ENCODE measurements at regions not wholly inside any gene's neighbourhood (a gene's known extent, or its start where the extent isn't known, plus 50 kb on each side); places are given as distances from the start of the nearest gene placed in this dataset.

DNA sequence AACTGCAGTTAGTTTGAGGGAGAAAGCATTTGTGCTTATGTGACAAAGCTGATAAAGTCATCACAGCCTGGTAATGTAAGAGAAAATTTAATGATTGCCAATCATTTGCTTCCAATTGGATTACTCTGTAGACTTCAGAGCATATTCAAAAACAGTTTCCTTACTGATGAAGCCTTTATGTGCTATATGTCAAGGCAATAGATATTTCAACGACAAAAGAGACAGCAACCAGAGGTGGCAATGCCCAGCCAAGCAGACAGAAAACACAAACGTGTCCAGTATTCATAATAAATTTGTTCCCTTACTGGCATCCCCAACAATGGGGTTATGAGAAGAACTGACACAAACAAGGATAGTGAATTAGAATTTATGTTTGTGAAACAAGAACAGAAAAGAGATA lies 1840.3 kb upstream of the PCDH7 start:
- Histone ChIP-seq H3K9me2 (no peaks in the 10 kb centered on the region), H3K4me1 (ENCODE audit: control insufficient read depth in 1 of 2, insufficient read depth in 2 of 2, low read depth in 1 of 2, low read length in 1 of 2) (no peaks in the 10 kb centered on the region), H3K27me3 (ENCODE audit: insufficient read depth) (no peaks in the 10 kb centered on the region), H3K4me3 (ENCODE audit: low read depth in 2 of 2, low read length in 1 of 2) (no peak overlapping the region), H3K27ac (ENCODE audit: low read depth in 2 of 2, low read length in 1 of 2) (no peak overlapping the region), H3K79me2 (ENCODE audit: insufficient read depth) (no peaks in the 10 kb centered on the region), H3K9ac (no peak overlapping the region), H3K9me3 (no peaks in the 10 kb centered on the region), H3K36me3 (replicated peaks in 1 of 2; ENCODE audit: control insufficient read depth in 1 of 2, insufficient read depth in 2 of 2, low read length in 1 of 2) (no peaks in the 10 kb centered on the region), H4K20me1 (ENCODE audit: insufficient read depth) (no peaks in the 10 kb centered on the region), H3K4me2 (no peak overlapping the region), H2AFZ (ENCODE audit: low read depth) (no peak overlapping the region), H3F3A (replicated peaks; ENCODE audit: insufficient read depth) (no peaks in the 10 kb centered on the region)
- TF ChIP-seq FOXJ3 (CRISPR knock-in tag; IDR thresholded peaks at IDR 0.05) (no peak), POLR2AphosphoS5 (IDR thresholded peaks at IDR 0.05; ENCODE audit: low read depth, low read length) (no peak), JUND (IDR thresholded peaks at IDR 0.05) (no peak), NRF1 (IDR thresholded peaks at IDR 0.05; ENCODE audit: low read depth, low read length) (no peak), FOXM1 (IDR thresholded peaks at IDR 0.05; ENCODE audit: low read depth) (no peak), NFIC (IDR thresholded peaks at IDR 0.05; ENCODE audit: borderline replicate concordance) (no peak)
- TF ChIP-seq, protein P1, sequence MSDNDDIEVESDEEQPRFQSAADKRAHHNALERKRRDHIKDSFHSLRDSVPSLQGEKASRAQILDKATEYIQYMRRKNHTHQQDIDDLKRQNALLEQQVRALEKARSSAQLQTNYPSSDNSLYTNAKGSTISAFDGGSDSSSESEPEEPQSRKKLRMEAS (IDR thresholded peaks at IDR 0.05; ENCODE audit: low read depth): no peak
- TF ChIP-seq, protein P2, sequence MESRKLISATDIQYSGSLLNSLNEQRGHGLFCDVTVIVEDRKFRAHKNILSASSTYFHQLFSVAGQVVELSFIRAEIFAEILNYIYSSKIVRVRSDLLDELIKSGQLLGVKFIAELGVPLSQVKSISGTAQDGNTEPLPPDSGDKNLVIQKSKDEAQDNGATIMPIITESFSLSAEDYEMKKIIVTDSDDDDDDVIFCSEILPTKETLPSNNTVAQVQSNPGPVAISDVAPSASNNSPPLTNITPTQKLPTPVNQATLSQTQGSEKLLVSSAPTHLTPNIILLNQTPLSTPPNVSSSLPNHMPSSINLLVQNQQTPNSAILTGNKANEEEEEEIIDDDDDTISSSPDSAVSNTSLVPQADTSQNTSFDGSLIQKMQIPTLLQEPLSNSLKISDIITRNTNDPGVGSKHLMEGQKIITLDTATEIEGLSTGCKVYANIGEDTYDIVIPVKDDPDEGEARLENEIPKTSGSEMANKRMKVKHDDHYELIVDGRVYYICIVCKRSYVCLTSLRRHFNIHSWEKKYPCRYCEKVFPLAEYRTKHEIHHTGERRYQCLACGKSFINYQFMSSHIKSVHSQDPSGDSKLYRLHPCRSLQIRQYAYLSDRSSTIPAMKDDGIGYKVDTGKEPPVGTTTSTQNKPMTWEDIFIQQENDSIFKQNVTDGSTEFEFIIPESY (IDR thresholded peaks at IDR 0.05; ENCODE audit: borderline replicate concordance, low read depth): no peak
- TF ChIP-seq, protein P3, sequence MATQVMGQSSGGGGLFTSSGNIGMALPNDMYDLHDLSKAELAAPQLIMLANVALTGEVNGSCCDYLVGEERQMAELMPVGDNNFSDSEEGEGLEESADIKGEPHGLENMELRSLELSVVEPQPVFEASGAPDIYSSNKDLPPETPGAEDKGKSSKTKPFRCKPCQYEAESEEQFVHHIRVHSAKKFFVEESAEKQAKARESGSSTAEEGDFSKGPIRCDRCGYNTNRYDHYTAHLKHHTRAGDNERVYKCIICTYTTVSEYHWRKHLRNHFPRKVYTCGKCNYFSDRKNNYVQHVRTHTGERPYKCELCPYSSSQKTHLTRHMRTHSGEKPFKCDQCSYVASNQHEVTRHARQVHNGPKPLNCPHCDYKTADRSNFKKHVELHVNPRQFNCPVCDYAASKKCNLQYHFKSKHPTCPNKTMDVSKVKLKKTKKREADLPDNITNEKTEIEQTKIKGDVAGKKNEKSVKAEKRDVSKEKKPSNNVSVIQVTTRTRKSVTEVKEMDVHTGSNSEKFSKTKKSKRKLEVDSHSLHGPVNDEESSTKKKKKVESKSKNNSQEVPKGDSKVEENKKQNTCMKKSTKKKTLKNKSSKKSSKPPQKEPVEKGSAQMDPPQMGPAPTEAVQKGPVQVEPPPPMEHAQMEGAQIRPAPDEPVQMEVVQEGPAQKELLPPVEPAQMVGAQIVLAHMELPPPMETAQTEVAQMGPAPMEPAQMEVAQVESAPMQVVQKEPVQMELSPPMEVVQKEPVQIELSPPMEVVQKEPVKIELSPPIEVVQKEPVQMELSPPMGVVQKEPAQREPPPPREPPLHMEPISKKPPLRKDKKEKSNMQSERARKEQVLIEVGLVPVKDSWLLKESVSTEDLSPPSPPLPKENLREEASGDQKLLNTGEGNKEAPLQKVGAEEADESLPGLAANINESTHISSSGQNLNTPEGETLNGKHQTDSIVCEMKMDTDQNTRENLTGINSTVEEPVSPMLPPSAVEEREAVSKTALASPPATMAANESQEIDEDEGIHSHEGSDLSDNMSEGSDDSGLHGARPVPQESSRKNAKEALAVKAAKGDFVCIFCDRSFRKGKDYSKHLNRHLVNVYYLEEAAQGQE (IDR thresholded peaks at IDR 0.05; ENCODE audit: low read depth, low read length): no peak
- TF ChIP-seq, protein P4, sequence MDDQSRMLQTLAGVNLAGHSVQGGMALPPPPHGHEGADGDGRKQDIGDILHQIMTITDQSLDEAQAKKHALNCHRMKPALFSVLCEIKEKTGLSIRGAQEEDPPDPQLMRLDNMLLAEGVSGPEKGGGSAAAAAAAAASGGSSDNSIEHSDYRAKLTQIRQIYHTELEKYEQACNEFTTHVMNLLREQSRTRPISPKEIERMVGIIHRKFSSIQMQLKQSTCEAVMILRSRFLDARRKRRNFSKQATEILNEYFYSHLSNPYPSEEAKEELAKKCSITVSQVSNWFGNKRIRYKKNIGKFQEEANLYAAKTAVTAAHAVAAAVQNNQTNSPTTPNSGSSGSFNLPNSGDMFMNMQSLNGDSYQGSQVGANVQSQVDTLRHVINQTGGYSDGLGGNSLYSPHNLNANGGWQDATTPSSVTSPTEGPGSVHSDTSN (IDR thresholded peaks at IDR 0.05): no peak
- WGBS (ENCODE audit: low lambda C conversion rate): 0% methylated on average over 2 of the region's 2 CpGs
- POLR2A ChIA-PET: no interaction called here
- DNase-seq: no peak
- CTCF ChIA-PET: no interaction called here

DNA sequence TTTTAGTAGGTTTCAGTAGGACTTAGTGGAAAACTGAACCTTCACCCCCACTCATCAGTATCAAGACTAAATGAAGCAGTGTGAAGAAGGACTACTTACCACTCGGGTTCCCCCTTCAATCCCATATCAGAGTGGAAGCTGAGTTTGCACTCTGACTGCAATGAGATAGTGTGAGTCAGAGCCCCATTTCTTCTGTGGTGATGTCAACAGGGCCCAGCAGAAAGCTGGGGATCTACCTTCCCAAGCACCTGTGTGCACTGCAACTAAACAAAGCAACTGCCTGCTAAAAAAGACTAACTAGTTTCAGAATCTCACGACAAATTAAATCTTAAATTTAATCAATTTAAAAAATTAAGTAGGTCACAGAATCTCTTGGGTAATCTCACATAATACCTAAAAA lies 1837.0 kb upstream of the PCDH7 start:
- Histone ChIP-seq H3K79me2 (ENCODE audit: insufficient read depth) (no peaks in the 10 kb centered on the region), H3K27me3 (ENCODE audit: insufficient read depth) (no peaks in the 10 kb centered on the region), H3K9me2 (no peaks in the 10 kb centered on the region), H3K27ac (ENCODE audit: low read depth in 2 of 2, low read length in 1 of 2) (no peak overlapping the region), H3K4me1 (ENCODE audit: control insufficient read depth in 1 of 2, insufficient read depth in 2 of 2, low read depth in 1 of 2, low read length in 1 of 2) (no peaks in the 10 kb centered on the region), H3K9me3 (no peaks in the 10 kb centered on the region), H2AFZ (ENCODE audit: low read depth) (no peak overlapping the region), H3K36me3 (replicated peaks in 1 of 2; ENCODE audit: control insufficient read depth in 1 of 2, insufficient read depth in 2 of 2, low read length in 1 of 2) (no peaks in the 10 kb centered on the region), H3K4me2 (no peak overlapping the region), H4K20me1 (ENCODE audit: insufficient read depth) (no peaks in the 10 kb centered on the region), H3K4me3 (ENCODE audit: low read depth in 2 of 2, low read length in 1 of 2) (no peak overlapping the region), H3F3A (replicated peaks; ENCODE audit: insufficient read depth) (no peaks in the 10 kb centered on the region), H3K9ac (no peak overlapping the region)
- CTCF ChIA-PET: interaction anchor here (0.7 kb wide), 2 partner anchors 25 to 57 kb away, joined by 3 read pairs; no protein-coding TSS in a partner anchor
- WGBS (ENCODE audit: low lambda C conversion rate): 2% methylated on average over 2 of the region's 2 CpGs
- POLR2A ChIA-PET: no interaction called here
- no peak for DNase-seq
- TF ChIP-seq SIN3A (IDR thresholded peaks at IDR 0.05; ENCODE audit: borderline replicate concordance, low read depth, low read length) (no peak), SMC3 (IDR thresholded peaks at IDR 0.05; ENCODE audit: low read depth, low read length) (no peak), TCF12 (IDR thresholded peaks at IDR 0.05) (no peak), TAF1 (IDR thresholded peaks at IDR 0.05; ENCODE audit: borderline replicate concordance, low read depth, low read length) (no peak), FOSL2 (IDR thresholded peaks at IDR 0.05; ENCODE audit: borderline replicate concordance, low read depth) (no peak), EZH2phosphoT487 (IDR thresholded peaks at IDR 0.05; ENCODE audit: borderline replicate concordance, low read depth) (no peak), MEF2A (IDR thresholded peaks at IDR 0.05; ENCODE audit: borderline replicate concordance, low read depth) (no peak)
- TF ChIP-seq, protein P4 (IDR thresholded peaks at IDR 0.05): no peak
- TF ChIP-seq, protein P1 (IDR thresholded peaks at IDR 0.05; ENCODE audit: low read depth): no peak

Data from SK-N-SH (cell line).